A172 (cell line): ENCODE measurements at regions not wholly inside any gene's neighbourhood (a gene's known extent, or its start where the extent isn't known, plus 50 kb on each side); places are given as distances from the start of the nearest gene placed in this dataset.
"Not testable (repeated sequence)": the region's sequence is repeated elsewhere in the genome, so short reads cannot be mapped to it uniquely, and the experiment has no call there.

Experiments
- DNase-seq: peaks from one replicate; pipeline ENCODE4 v3.0.0-alpha.2; 2015; ENCODE audit warnings: low spot score

GRCh38 chr1:176396604-176397395, 66.2 kb upstream of the PAPPA2 start:
- not testable (repeated sequence) for DNase-seq

DNA sequence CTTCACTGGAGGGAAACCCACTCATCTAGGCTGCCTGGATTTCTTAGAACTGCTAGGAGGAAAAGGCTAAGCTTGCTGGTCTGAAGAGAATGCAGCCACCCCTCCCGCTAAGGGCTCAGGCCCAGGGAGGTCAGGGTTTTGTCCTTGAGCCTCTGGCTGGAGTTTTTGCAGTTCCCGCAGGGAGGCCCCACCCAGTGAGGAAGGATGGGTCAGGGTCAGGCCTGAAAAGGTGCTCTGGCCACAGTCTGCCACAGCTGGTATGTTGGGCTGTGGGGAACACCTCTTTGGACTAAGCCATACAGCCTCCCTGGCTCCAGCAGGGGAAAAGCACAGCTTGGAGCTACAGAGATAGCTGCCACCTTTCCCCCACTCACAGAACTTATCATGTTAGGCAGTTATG, 71.4 kb upstream of the PAPPA2 start:
- no peak for DNase-seq

- no peak for DNase-seq
Observed at GRCh38 chr1:176384841-176385240, 78.1 kb upstream of the PAPPA2 start.

GRCh38 chr1:176382163-176382562, 80.8 kb upstream of the PAPPA2 start:
- no peak for DNase-seq

GRCh38 chr1:176379626-176380339, 83.2 kb upstream of the PAPPA2 start:
- peak; percentile 18 for DNase-seq

GRCh38 chr1:176374967-176375569, 87.9 kb upstream of the PAPPA2 start:
- DNase-seq = peak; percentile 78

GRCh38 chr1:176364236-176364905, 98.6 kb upstream of the PAPPA2 start:
- DNase-seq = no peak

DNA sequence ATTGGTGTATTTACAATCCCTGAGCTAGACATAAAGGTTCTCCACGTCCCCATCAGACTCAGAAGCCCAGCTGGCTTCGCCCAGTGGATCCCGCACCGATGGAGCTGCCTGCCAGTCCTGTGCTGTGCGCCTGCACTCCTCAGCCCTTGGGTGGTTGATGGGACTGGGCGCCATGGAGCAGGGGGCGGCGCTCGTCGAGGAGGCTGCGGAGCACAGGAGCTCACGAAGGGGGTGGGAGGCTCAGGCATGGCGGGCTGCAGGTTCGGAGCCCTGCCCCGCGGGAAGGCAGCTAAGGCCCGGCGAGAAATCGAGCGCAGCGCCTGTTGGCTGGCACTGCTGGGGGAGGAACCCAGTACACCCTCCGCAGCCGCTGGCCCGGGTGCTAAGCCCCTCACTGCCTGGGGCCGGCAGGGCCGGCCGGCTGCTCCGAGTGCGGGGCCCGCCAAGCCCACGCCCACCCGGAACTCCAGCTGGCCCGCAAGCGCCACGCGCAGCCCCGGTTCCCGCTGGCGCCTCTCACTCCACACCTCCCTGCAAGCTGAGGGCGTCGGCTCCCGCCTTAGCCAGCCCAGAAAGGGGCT, 113.8 kb upstream of the PAPPA2 start:
- not testable (repeated sequence) for DNase-seq

DNA sequence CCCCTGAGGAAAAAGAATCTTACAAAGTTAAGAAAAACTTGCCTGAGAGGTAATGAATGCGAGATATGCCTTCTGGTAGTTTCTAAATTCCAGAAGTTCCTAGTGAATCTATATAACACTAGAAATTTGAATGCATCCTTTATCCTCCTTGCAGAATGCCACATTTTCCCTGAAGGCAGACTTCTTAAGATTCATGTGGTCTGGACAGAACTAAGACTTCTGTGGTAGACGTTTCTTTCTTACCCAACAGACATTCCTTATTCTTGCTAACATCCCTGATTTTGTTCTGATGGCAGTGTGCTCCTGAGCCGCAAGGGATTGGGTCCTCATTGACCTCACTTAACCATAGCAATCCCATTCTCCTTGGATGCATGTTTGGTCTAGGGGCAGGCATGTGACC, 121.3 kb upstream of the PAPPA2 start:
- no peak for DNase-seq

DNA sequence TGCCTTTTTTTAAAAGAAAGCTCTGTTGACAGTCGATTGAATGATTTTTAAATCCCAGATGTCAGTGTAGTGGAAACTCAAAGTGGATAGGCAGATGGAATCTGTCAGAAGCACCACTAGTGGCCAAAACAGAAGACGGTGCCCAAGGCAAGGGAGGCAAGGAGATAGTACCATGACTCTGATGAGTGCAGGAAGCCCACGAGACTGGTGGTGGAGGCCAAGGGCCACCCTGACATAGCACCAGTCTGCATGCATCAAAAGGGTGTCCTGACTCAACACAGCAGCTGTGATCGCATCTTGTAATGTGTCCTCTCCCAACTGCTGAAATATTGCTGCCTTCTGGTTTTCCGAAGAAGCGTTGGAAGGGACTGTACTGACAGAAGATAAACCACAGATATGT, 124.1 kb upstream of the PAPPA2 start:
- DNase-seq = no peak

- no peak for DNase-seq
Observed at GRCh38 chr1:176330782-176331181, 123.7 kb upstream of the COP1 start.

- DNase-seq = no peak
Observed at GRCh38 chr1:176325664-176326063, 118.6 kb upstream of the COP1 start.

DNA sequence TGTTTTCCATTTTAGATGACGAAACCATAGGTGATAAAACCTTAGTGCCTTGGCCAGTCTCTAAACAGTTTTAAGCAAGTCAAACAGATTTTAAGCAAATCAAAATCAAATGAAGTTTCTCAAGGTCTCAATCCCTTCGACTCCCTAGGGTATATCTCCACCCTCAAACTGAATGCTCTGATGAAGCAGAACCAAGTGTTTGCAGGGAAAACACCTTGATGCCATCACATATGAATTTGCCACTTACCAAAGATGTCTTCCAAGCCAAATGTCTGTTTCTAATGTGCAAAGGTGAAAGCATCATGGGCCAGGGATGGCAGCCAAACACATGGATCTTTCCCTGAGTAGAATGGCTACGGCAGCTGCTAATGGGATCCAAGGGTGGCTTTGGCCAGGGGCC, 116.4 kb upstream of the COP1 start:
- no peak for DNase-seq

- no peak for DNase-seq
Observed at GRCh38 chr1:176315519-176316220, 108.6 kb upstream of the COP1 start.

GRCh38 chr1:176296602-176297001, 89.5 kb upstream of the COP1 start:
- DNase-seq = not testable (repeated sequence)

- DNase-seq = no peak
Observed at GRCh38 chr1:176285996-176286395, 78.9 kb upstream of the COP1 start.

DNA sequence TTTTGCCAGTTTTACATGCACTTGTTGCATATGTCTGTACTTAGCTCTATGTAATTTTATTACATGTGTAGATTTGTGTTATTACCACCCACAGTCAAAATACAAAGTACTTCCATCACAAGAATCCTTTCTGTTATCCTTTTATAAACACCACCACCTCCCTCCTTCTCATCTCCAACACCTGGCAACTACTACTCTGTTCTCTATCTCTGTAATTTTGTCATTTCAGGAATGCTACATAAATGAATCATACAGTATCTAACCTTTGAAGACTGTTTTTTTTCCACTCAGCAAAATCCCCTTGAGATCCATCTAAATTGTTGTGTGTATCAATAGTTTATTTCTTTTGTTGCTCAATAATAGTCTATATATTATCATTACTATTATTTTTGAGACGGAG, 64.5 kb upstream of the COP1 start:
- DNase-seq = no peak
